Stimulated activated effector memory CD8-positive, alpha-beta T cell treated with anti-CD3 and anti-CD28 coated beads, Interleukin-12 subunit alpha, Interleukin-12 subunit beta, amount 100 ng/mL, for 72 hours (primary cell): ENCODE measurements at regions not wholly inside any gene's neighbourhood (a gene's known extent, or its start where the extent isn't known, plus 50 kb on each side); places are given as distances from the start of the nearest gene placed in this dataset.

ENCODE experiments used
- ATAC-seq: fragments of 150-1000 bp; cut with Tn5 transposase; 2 replicates; pipeline ENCODE4 v1.10.0; 2021
- DNase-seq, 2 donors: peaks; one replicate each; pipeline ENCODE4 v3.0.0; 2021 to 2022; ENCODE audit warnings: low spot score in 2 of 2
- H3K27ac Mint-ChIP-seq: one replicate; pipeline ENCODE4 v1.8.0; 2022; ENCODE audit warnings: mild to moderate bottlenecking, mixed read lengths
- H3K36me3 Mint-ChIP-seq: one replicate; pipeline ENCODE4 v1.8.0; 2022; ENCODE audit warnings: mild to moderate bottlenecking, mixed read lengths
- H3K4me1 Mint-ChIP-seq: one replicate; pipeline ENCODE4 v1.8.0; 2022; ENCODE audit warnings: mixed read lengths
- H3K4me3 Mint-ChIP-seq: one replicate; pipeline ENCODE4 v1.8.0; 2022; ENCODE audit warnings: mild to moderate bottlenecking, mixed read lengths
- H3K9me3 Mint-ChIP-seq: one replicate; pipeline ENCODE4 v1.8.0; 2022; ENCODE audit warnings: mixed read lengths

DNA sequence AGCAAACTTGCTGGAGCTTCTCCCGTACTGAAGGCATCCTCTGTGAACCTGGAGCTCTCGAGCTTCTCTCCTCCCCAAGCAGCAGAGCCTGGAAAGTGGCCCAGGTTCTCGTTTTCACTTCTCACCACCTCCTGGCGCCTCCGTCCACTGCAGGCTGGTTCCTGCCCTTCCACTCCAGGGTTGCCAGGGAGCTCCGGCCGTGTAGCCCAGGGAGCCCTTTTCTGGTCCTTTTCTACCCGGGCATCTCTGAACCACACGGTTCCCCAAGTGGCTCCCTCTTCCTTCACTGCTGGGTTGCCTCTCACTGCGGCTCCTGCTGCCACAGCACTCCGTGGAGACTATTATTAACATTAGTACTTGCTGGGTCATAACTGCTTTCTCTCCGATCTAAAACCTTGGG lies 208.6 kb upstream of the PPP2R2D start:
- Mint-ChIP-seq H3K36me3 (no peaks in the 10 kb centered on the region), H3K9me3 (peaks cover 8% of the 10 kb centered on the region), H3K4me3 (no peak overlapping the region), H3K27ac (no peak overlapping the region), H3K4me1 (no peaks in the 10 kb centered on the region)
- DNase-seq: no peak
- no peak for ATAC-seq

DNA sequence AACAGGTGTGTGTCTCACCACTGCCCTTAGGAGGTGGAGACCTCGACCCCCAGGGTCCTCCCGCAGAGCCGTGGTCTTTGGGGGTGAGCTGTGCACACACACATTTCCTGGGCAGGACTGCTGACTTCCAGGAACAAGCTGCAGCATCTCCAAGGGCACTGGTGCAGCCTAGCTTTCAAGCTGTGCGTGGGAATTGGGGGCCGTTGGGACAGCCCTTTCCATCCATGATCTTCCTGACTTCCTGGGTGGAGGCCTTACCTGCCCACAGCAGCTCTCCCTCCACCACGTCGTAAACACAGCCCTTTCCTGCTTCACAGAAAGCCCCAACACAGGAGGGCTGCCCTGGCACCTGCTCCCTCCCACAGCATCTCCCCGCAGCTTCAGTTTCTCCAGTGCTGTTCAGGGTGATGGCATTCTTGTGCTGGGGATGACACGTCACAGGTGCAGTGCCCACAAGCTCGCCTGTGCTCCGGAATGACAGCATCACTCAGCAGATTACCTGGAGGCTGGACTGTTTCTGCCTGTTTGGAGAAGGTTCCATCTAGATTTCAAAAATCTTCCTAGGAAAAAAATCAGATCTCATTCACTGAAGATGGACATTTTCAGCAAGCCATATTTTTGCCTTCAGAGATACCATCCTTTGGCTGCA lies 208.0 kb upstream of the PPP2R2D start:
- Mint-ChIP-seq H3K27ac (no peak overlapping the region), H3K36me3 (no peaks in the 10 kb centered on the region), H3K4me3 (no peak overlapping the region), H3K4me1 (no peaks in the 10 kb centered on the region), H3K9me3 (peaks cover 8% of the 10 kb centered on the region)
- no peak for ATAC-seq
- DNase-seq: no peak

DNA sequence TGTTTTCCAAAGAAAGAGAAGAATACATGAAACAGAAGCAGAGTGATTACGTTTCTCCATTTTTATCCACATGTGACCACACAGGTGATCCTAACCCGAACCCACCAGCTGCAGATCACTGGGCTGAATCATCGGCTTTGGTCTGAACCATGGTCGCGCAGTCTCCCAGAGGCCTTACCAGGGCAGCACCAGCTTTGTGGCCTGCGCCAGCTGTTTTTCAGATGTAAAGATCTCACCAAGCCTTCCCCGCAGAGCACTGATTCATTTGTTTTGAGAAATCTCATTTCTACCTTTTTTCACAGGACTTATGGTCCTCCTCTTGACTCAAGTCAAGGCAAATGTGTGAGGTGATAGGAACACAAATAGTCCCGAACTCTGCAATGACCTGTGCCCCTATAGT lies 207.0 kb upstream of the PPP2R2D start:
- DNase-seq (no peak), ATAC-seq (no peak)
- no peak overlapping the region for H3K27ac Mint-ChIP-seq
- H3K9me3 Mint-ChIP-seq: peaks cover 8% of the 10 kb centered on the region
- H3K4me3 Mint-ChIP-seq: no peak overlapping the region
- no peaks in the 10 kb centered on the region for H3K4me1 Mint-ChIP-seq
- H3K36me3 Mint-ChIP-seq: no peaks in the 10 kb centered on the region

DNA sequence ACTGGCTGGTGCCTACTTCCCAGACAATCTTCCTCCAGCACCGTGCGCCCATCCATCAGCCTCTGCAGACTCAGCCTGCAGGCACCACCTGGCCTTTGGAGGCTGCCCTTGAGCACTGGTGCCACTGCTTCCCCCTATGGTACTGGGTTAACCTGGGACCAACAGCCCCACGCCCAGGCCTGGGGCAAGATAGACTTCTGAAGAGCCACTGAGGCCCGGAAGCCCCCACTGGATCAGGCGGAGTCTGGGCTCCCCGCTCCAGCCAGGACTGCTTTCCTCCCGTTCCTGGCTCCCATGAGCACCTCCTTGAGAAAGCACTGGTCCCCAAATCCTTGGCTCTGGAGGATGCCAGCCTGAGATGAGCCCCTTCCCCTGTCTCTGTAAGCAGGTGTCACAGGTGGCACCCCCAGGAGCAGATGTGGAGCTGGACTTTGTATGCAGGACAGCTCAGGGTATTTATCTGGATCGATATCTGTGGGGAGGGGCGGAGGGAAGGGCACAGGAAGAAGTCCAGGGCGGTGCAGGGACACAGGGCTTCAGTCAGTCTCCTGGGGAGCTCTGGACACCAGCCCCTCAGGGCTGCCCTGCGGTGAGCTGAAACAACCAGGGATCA lies 206.5 kb upstream of the PPP2R2D start:
- Mint-ChIP-seq H3K4me3 (no peak overlapping the region), H3K4me1 (no peaks in the 10 kb centered on the region), H3K36me3 (no peaks in the 10 kb centered on the region), H3K27ac (no peak overlapping the region), H3K9me3 (peaks cover 8% of the 10 kb centered on the region)
- ATAC-seq (peak; percentile 6), DNase-seq (no peak)

DNA sequence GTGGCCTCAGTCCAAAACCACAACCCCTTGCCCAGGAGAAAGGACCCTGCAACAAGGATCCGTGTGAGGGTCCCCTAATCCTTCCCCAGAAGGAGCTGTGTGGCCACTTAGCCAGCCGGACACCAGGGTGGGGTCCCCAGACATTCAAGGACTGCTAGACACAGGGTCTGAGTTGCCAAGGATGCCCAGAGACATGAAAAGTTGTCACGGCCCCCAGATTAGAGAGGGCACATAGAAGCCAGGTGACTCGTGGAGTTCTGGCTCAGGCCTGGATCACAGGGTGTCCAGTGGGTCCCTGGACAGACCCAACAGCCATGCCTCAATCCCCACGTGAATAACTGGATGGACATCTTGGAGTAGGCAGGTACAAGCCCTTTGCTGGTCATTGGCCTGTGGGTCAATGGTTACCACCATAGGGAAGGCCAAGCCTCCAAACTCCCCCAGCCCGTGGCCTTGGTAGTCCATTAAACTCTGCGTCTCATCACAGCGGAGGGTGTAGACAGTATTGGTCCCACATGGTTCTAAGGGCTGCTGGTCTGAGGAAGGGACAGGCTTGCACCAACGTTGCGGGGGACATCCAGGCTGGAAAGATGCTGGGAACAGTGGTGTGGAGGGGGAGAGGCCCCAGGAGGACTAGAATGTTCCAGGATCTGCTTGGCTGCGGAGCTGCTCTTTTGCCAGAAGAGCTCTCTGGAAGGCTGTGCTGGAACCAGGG lies 205.9 kb upstream of the PPP2R2D start:
- Mint-ChIP-seq H3K27ac (no peak overlapping the region), H3K4me1 (no peaks in the 10 kb centered on the region), H3K4me3 (no peak overlapping the region), H3K36me3 (no peaks in the 10 kb centered on the region), H3K9me3 (peaks cover 8% of the 10 kb centered on the region)
- DNase-seq: no peak
- ATAC-seq: no peak

DNA sequence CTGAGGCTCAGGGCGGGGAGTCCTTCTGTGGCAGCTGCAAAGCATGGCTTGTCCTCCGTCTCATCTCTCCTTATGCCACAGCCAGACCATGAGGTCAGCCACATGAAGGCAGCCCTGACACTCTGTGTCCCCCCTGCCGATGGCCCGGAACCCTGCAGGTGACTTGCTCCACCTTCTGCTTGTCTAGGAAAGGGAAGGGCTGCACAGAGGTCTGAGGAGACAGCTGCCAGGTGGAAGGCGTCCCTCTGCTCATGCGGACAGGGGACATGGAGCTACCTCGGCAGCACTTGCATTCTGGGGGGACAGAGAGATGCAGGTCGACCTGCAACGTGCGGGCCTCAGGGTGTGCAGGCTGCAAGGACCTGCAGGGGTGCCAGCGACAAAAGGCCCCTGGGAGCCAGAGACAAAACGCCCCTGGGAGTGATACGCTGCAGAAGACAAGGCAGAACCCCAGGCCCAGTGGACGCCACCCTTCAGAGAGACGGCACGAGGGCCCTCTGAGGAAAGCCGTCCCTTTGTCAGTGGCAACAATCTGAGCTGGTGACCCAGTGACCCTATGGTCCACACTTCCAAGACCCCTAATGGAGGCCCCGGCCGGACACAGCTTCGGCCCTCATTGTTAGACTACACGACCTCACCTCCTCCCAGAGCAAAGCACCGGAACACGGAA lies 205.2 kb upstream of the PPP2R2D start:
- peaks cover 4% of the 10 kb centered on the region for H3K9me3 Mint-ChIP-seq
- no peaks in the 10 kb centered on the region for H3K4me1 Mint-ChIP-seq
- no peaks in the 10 kb centered on the region for H3K36me3 Mint-ChIP-seq
- no peak for DNase-seq
- peak; percentile 4 for ATAC-seq
- no peak overlapping the region for H3K4me3 Mint-ChIP-seq
- H3K27ac Mint-ChIP-seq: no peak overlapping the region

DNA sequence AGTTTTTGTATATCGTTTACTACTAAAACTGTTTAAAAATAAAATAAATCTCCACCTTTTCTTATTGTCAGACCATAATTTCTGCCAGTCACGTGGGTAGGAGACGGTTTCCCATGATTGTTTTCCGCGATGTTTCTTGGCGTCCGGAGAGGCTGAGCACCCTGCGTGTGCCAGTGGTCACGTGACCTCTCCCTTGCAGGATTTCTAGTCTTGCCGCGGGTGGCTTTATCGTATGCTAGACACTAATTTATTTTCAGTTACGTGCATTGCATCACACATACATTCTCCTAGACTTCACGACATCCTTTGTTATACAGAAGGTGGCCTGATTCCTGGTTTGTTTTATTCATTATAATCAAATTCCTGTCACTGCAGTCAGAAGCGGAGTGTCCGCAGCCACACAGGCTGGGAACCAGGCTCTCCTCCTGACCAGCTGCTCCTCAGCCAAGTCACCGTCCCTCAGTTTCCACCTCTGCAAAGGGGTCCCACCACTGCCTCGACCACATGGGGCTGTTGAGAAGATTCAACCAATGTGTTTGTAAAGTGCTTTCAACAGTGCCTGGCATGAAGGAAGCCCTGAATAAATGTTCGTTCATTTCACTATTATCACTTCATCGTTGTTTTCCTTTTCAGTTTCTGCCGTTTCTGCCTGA lies 203.2 kb upstream of the PPP2R2D start:
- no peaks in the 10 kb centered on the region for H3K36me3 Mint-ChIP-seq
- no peaks in the 10 kb centered on the region for H3K4me1 Mint-ChIP-seq
- DNase-seq (no peak), ATAC-seq (no peak)
- peaks cover 4% of the 10 kb centered on the region for H3K9me3 Mint-ChIP-seq
- H3K27ac Mint-ChIP-seq: no peak overlapping the region
- H3K4me3 Mint-ChIP-seq: no peak overlapping the region

DNA sequence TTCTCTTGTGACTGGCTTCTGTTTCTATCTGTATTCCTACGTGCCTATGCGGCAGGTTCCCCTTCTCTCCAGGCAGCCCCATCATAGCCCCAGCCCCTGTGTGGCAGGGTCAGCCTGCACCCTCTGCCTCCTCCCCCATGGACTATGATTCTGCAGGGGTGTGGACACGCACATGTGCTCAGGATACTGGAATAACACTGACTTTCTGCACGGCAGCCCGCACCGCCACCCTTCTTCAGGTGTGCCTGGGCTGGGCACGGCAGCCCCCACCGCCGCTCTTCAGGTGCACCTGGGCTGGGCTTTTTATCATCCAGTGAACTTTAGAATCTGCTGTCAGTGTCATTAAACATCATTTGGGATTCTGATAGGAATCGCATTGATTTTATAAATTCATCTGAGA lies 202.6 kb upstream of the PPP2R2D start:
- ATAC-seq: no peak
- Mint-ChIP-seq H3K4me1 (no peaks in the 10 kb centered on the region), H3K9me3 (peaks cover 4% of the 10 kb centered on the region), H3K36me3 (no peaks in the 10 kb centered on the region), H3K27ac (no peak overlapping the region), H3K4me3 (no peak overlapping the region)
- no peak for DNase-seq

DNA sequence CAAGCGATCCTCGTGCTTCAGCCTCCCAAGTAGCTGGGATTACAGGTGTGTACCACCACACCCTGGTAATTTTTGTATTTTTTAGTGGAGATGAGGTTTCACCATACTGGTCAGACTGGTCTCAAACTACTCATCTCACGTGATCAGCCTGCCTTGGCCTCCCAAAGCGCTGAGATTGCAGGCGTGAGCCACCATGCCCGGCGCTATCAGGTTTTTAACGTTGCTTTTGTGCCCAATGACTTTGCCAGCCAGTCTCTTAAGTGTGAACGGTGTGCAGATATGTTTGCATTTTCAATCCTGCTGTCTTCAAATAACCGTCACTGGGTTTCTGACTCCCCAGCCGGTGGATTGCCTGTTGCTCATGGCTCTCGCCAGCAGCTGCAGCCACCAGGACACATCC lies 201.8 kb upstream of the PPP2R2D start:
- Mint-ChIP-seq H3K27ac (no peak overlapping the region), H3K4me1 (no peaks in the 10 kb centered on the region)

DNA sequence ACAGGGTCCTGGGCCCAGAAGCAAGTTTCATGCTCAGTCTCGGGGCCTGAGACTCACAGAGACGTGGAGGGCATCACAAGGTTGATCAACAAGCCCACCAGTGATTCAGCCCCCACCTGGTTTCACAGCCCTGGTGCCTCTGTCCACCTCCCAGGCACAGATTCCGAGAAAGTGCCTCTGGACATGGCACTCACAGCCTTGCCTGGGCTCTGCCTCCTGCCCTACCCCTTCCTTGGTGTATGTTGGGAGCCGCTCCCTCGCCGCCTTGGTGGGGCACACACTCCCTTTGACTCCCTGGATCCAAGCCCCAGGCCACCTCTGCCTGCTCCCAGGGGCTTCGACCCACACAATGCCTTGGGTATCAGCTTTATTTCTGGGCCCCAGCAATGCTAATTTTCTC lies 200.8 kb upstream of the PPP2R2D start:
- Mint-ChIP-seq H3K4me3 (no peak overlapping the region), H3K9me3 (peaks cover 4% of the 10 kb centered on the region), H3K4me1 (no peaks in the 10 kb centered on the region), H3K36me3 (no peaks in the 10 kb centered on the region), H3K27ac (no peak overlapping the region)
- no peak for ATAC-seq
- DNase-seq: no peak

More for the DNA sequence above, 201.8 kb upstream of the PPP2R2D start:
- Mint-ChIP-seq H3K9me3 (peaks cover 4% of the 10 kb centered on the region), H3K36me3 (no peaks in the 10 kb centered on the region), H3K4me3 (no peak overlapping the region)
- no peak for ATAC-seq
- DNase-seq: no peak

DNA sequence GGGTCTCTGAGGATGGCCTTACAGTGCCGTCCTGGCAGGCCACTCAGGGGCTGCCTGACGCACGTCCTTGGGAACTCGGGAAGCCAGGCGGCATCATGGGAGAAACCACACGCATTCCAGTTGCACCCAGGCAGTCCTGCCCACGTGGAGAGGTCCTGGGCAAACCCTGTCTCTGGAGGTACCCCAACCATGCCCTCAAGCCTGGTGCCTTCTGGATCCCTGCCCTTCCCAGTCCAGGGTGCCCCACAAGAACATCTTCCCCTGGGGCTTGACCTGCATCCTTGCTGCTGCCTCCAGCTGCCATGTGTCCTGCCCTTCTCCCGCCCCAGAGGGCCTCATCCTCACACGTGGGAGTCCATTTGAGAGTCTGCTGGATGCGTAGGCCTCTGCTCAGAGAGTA lies 200.3 kb upstream of the PPP2R2D start:
- H3K9me3 Mint-ChIP-seq: peaks cover 4% of the 10 kb centered on the region
- DNase-seq (no peak), ATAC-seq (no peak)
- no peaks in the 10 kb centered on the region for H3K36me3 Mint-ChIP-seq
- H3K4me1 Mint-ChIP-seq: no peaks in the 10 kb centered on the region
- no peak overlapping the region for H3K27ac Mint-ChIP-seq
- no peak overlapping the region for H3K4me3 Mint-ChIP-seq

DNA sequence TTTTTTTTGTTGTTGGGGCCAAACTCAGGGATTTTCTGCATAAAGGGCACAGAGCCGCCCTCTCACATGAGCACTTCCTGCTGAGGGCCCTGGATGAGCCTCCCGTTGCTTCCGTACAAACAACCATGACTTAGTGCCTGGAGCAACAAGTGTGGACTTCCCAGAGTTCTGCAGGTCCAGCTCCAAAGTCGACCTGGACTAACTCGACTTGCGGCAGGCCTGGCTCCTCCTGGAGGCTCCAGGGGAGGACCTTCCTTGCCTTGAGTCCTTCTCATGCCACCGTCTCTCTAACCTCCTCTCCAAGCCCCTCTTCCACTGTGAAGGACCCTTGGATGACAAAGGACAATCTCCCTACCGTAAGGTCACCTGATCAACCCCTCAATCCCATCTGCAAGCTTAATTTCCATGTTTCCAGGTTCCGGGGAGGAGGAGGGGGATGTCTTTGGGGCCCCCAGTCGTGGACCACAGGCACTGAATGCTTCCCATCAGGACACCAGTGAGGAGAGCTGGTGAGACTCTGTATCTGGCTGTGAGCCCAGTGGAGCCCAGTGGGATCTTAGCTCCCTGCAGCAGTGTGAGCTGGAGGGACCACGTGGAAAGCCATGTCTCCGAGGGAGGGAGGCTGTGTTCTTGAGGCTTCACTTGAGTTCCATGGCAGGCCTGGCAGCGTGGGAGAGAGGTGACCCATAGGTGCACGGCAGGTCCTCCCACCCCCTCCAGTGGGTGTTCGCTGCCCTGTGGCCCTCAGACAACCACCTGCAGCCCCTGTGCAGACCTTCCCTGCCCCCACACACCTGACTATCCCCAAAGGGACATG lies 199.5 kb upstream of the PPP2R2D start:
- DNase-seq: no peak
- ATAC-seq: no peak
- no peak overlapping the region for H3K4me3 Mint-ChIP-seq
- peaks cover under 1% of the 10 kb centered on the region for H3K9me3 Mint-ChIP-seq
- no peaks in the 10 kb centered on the region for H3K4me1 Mint-ChIP-seq
- no peaks in the 10 kb centered on the region for H3K36me3 Mint-ChIP-seq
- no peak overlapping the region for H3K27ac Mint-ChIP-seq

DNA sequence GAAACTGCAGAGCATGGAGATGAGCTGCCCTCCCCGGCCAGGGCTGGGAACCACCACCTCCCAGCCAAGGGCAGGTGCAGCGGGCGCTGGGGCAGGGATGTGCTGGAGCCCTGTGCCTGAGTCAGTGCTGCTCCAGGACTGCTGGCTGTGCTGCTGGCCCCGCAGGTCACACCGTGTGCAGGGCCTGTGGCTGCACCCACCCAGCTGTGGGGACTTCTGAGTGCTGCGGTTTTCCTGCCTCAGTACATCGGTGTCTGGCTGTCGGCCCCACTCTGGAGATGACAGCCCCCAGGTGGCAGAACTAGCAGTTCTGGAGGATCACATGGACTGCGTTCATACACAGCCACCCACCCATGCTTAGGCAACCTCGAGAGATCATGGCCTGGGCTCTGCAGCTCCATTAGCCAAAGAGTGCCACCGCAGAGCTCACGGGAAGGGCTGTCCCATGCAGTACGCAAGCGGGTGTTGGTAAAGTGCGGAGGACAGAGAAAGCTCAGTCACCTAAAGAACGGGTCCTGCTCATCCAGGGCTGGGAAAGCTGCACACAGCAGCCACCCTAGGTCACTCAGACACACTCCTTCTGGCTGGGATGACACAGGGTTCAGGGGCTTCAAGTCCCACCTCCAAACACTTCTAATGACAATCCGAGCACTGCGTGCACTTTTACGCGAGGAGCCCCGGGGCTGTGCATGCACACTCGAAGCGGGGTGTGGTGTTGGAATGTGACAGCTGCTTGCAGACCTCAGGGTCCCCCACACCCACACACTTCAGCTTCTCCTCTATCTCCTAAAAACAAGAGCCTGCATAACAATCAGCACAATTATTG lies 198.1 kb upstream of the PPP2R2D start:
- H3K36me3 Mint-ChIP-seq: no peaks in the 10 kb centered on the region
- no peak overlapping the region for H3K27ac Mint-ChIP-seq
- H3K9me3 Mint-ChIP-seq: peaks cover 6% of the 10 kb centered on the region
- H3K4me3 Mint-ChIP-seq: no peak overlapping the region
- DNase-seq (no peak), ATAC-seq (no peak)
- H3K4me1 Mint-ChIP-seq: no peaks in the 10 kb centered on the region

DNA sequence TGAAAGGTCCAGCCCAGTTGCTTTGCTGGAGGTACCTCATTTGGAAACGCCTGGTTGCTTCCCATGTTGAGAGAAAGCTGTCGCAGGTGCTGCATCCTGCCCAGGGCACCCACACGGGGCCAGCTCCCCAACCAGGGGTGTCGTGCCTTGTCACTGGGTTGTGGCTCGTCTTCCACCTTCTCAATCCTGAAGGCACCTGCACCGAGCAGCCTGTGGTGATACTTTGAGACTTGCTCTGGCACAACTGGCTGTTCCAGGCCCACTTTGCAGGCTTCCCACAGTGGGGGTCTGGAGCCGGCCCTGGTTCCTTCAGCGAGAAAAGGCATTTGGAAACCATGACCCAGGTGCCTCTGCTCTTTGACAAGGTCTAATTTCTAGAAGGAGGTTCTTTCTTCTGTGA lies 197.3 kb upstream of the PPP2R2D start:
- H3K4me3 Mint-ChIP-seq: no peak overlapping the region

More for the DNA sequence above, 197.3 kb upstream of the PPP2R2D start:
- no peaks in the 10 kb centered on the region for H3K4me1 Mint-ChIP-seq
- no peaks in the 10 kb centered on the region for H3K36me3 Mint-ChIP-seq
- no peak for DNase-seq
- no peak overlapping the region for H3K27ac Mint-ChIP-seq
- H3K9me3 Mint-ChIP-seq: peaks cover 6% of the 10 kb centered on the region
- no peak for ATAC-seq
